SK-N-SH (cell line): ENCODE measurements at regions not wholly inside any gene's neighbourhood (a gene's known extent, or its start where the extent isn't known, plus 50 kb on each side); places are given as distances from the start of the nearest gene placed in this dataset.
"Not testable (repeated sequence)": the region's sequence is repeated elsewhere in the genome, so short reads cannot be mapped to it uniquely, and the experiment has no call there.

Experiments used
- CTCF ChIA-PET: fragments of 300-600, 350-600 bp; formaldehyde crosslinking; extraction: SDS; loops from one replicate; lab custom pipeline; 2021; lab: Yijun Ruan, JAX
- POLR2A ChIA-PET: fragments of 350-600 bp; sonication (Branson Sonifier 250); formaldehyde crosslinking; extraction: SDS; loops from one replicate; lab custom pipeline; 2020; ENCODE audit warnings: antibody characterized with exemption, inconsistent platforms; lab: Yijun Ruan, JAX
- DNase-seq: peaks from one replicate; pipeline ENCODE4 v3.0.0; 2012
- H2AFZ ChIP-seq: fragments of 200-600 bp; sonication (generic); 2 replicates; pipeline ENCODE4 v1.8.1; 2016; ENCODE audit warnings: antibody characterized with exemption, mild to moderate bottlenecking, low read depth
- H3F3A ChIP-seq: fragments of 200-600 bp; sonication (generic); replicated peaks from 2 replicates; pipeline ENCODE3; 2016; ENCODE audit warnings: antibody characterized with exemption, mild to moderate bottlenecking; ENCODE audit not compliant: insufficient read depth
- H3K27ac ChIP-seq, 2 experiments: fragments of 200-500 bp in 1 of 2; fragments of 200-600 bp in 1 of 2; sonication (Bioruptor generic) in 1 of 2; sonication (generic), shearing (Covaris generic) in 1 of 2; 2 replicates each; pipeline versions ENCODE4 v1.5.1 to v1.6.1; 2014 to 2016; ENCODE audit warnings: low read depth in 2 of 2, inconsistent platforms in 1 of 2, low read length in 1 of 2, mild to moderate bottlenecking in 1 of 2, mixed read lengths in 1 of 2
- H3K27me3 ChIP-seq: fragments of 200-600 bp; sonication (generic), shearing (Covaris generic); 2 replicates; pipeline ENCODE4 v1.6.1; 2016; ENCODE audit warnings: mixed run types; ENCODE audit not compliant: insufficient read depth
- H3K36me3 ChIP-seq, 2 experiments: fragments of 200-500 bp in 1 of 2; fragments of 200-600 bp in 1 of 2; sonication (Bioruptor generic) in 1 of 2; sonication (generic) in 1 of 2; replicated peaks in 1 of 2; 2 replicates each; pipeline versions ENCODE3 to v1.5.1; 2014 to 2016; ENCODE audit warnings: low read length in 1 of 2, mild to moderate bottlenecking in 1 of 2; ENCODE audit not compliant: insufficient read depth in 2 of 2, control insufficient read depth in 1 of 2
- H3K4me1 ChIP-seq, 2 experiments: fragments of 200-500 bp in 1 of 2; fragments of 200-600 bp in 1 of 2; sonication (Bioruptor generic) in 1 of 2; sonication (generic), shearing (Covaris generic) in 1 of 2; 2 replicates each; pipeline versions ENCODE4 v1.5.1 to v1.6.1; 2014 to 2016; ENCODE audit warnings: low read depth in 1 of 2, low read length in 1 of 2, mixed run types in 1 of 2; ENCODE audit not compliant: insufficient read depth in 2 of 2, control insufficient read depth in 1 of 2
- H3K4me2 ChIP-seq: fragments of 200-600 bp; sonication (generic), shearing (Covaris generic); 2 replicates; pipeline ENCODE4 v1.6.1; 2017; ENCODE audit warnings: mixed run types
- H3K4me3 ChIP-seq, 2 experiments: fragments of 200-500 bp in 1 of 2; fragments of 200-600 bp in 1 of 2; sonication (Bioruptor generic) in 1 of 2; sonication (generic), shearing (Covaris generic) in 1 of 2; 2 replicates each; pipeline versions ENCODE4 v1.5.1 to v1.8.1; 2014 to 2016; ENCODE audit warnings: low read depth in 2 of 2, inconsistent platforms in 1 of 2, low read length in 1 of 2, mild to moderate bottlenecking in 1 of 2, mixed read lengths in 1 of 2, moderate library complexity in 1 of 2
- H3K79me2 ChIP-seq: fragments of 200-600 bp; sonication (generic); 2 replicates; pipeline ENCODE4 v1.8.1; 2017; ENCODE audit warnings: mild to moderate bottlenecking; ENCODE audit not compliant: insufficient read depth
- H3K9ac ChIP-seq: fragments of 200-600 bp; sonication (generic); 2 replicates; pipeline ENCODE4 v1.6.1; 2017; ENCODE audit warnings: mixed run types
- H3K9me2 ChIP-seq: fragments of 200-600 bp; sonication (generic); 2 replicates; pipeline ENCODE4 v1.6.1; 2017; ENCODE audit warnings: mixed run types
- H3K9me3 ChIP-seq: fragments of 200-600 bp; sonication (generic); 2 replicates; pipeline ENCODE4 v1.6.1; 2017; ENCODE audit warnings: mixed run types, mild to moderate bottlenecking, moderate library complexity
- H4K20me1 ChIP-seq: fragments of 200-600 bp; sonication (generic); 2 replicates; pipeline ENCODE4 v1.6.1; 2017; ENCODE audit warnings: mild to moderate bottlenecking, mixed run types; ENCODE audit not compliant: insufficient read depth
- ZBTB33 ChIP-seq: IDR thresholded peaks from 2 replicates; pipeline ENCODE4 v1.4.0; 2012; ENCODE audit warnings: low read depth, borderline replicate concordance
- WGBS: methylation state at CpG from one replicate; pipeline ENCODE4 v1.1.6; 2017; ENCODE audit warnings: low lambda C conversion rate; 5-methylcytosine and 5-hydroxymethylcytosine counted together

DNA sequence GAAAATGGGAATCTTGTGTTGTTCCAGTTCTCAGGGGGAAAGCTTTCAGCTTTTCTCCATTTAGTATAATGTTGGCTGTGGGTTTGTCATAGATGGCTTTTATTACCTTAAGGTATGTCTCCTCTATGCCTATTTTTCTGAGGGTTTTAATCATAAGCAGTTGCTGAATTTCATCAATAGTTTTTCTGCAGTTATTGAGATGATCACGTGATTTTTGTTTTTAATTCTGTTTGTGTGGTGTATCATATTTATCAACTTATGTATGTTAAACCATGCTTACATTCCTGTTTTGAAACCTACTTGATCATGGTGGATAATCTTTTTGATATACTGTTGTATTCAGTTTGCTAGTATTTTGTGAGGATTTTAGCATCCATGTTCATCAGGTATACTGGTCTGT lies 66.8 kb upstream of the CENPE start (continued):
- TF ChIP-seq ZBTB33: no peak

DNA sequence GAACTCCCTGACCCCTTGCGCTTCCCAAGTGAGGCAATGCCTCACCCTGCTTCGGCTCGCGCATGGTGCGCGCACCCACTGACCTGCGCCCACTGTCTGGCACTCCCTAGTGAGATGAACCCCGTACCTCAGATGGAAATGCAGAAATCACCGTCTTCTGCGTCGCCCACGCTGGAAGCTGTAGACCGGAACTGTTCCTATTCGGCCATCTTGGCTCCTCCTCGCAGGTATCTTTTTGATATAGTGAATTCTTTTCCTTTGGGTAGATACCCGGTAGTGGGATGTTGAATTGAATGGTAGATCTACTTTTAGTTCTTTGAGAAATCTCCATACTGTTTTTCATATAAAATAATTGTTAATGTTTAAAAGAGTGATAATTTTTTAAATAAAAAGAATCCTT lies 57.9 kb upstream of the CENPE start:
- 66% methylated on average over 15 of the region's 16 CpGs for WGBS
- H3K9me3 ChIP-seq, H3F3A ChIP-seq, H3K36me3 ChIP-seq, H3K27me3 ChIP-seq, H3K4me1 ChIP-seq, CTCF ChIA-PET, H2AFZ ChIP-seq, H3K9me2 ChIP-seq, H3K9ac ChIP-seq, H3K27ac ChIP-seq, H3K4me3 ChIP-seq, H3K79me2 ChIP-seq, POLR2A ChIA-PET, DNase-seq, H3K4me2 ChIP-seq, H4K20me1 ChIP-seq: not testable (repeated sequence)
